ENCODE measurements at regions not wholly inside any gene's neighbourhood (a gene's known extent, or its start where the extent isn't known, plus 50 kb on each side); places are given as distances from the start of the nearest gene placed in this dataset.

GRCh38 chr1:222109836-222110235 is 367.9 kb upstream of the DUSP10 start:
- no peak overlapping the region for H3K4me3 ChIP-seq (ENCODE audit: control insufficient read depth, low read depth, low read length)
- no peak for DNase-seq (ENCODE audit: low read depth)
- no peak for TF ChIP-seq CTCF (IDR thresholded peaks at IDR 0.05; ENCODE audit: control insufficient read depth, insufficient read depth, low read depth, low read length, missing control alignments)

GRCh38 chr1:222107975-222108374 is 366.1 kb upstream of the DUSP10 start:
- no peak for TF ChIP-seq CTCF (IDR thresholded peaks at IDR 0.05; ENCODE audit: control insufficient read depth, insufficient read depth, low read depth, low read length, missing control alignments)
- no peak overlapping the region for H3K4me3 ChIP-seq (ENCODE audit: control insufficient read depth, low read depth, low read length)
- DNase-seq (ENCODE audit: low read depth): no peak

GRCh38 chr1:222107267-222107666 is 365.4 kb upstream of the DUSP10 start:
- H3K4me3 ChIP-seq (ENCODE audit: control insufficient read depth, low read depth, low read length): no peak overlapping the region
- TF ChIP-seq CTCF (IDR thresholded peaks at IDR 0.05; ENCODE audit: control insufficient read depth, insufficient read depth, low read depth, low read length, missing control alignments): no peak
- no peak for DNase-seq (ENCODE audit: low read depth)

GRCh38 chr1:222106377-222106776 is 364.5 kb upstream of the DUSP10 start:
- no peak for DNase-seq (ENCODE audit: low read depth)
- no peak overlapping the region for H3K4me3 ChIP-seq (ENCODE audit: control insufficient read depth, low read depth, low read length)
- TF ChIP-seq CTCF (IDR thresholded peaks at IDR 0.05; ENCODE audit: control insufficient read depth, insufficient read depth, low read depth, low read length, missing control alignments): no peak

GRCh38 chr1:222105861-222106260 is 364.0 kb upstream of the DUSP10 start:
- H3K4me3 ChIP-seq (ENCODE audit: control insufficient read depth, low read depth, low read length): no peak overlapping the region
- DNase-seq (ENCODE audit: low read depth): no peak

GRCh38 chr1:222105393-222105737 is 363.5 kb upstream of the DUSP10 start:
- no peak for DNase-seq (ENCODE audit: low read depth)
- TF ChIP-seq CTCF (IDR thresholded peaks at IDR 0.05; ENCODE audit: control insufficient read depth, insufficient read depth, low read depth, low read length, missing control alignments): no peak

More at GRCh38 chr1:222105861-222106260, 364.0 kb upstream of the DUSP10 start:
- TF ChIP-seq CTCF (IDR thresholded peaks at IDR 0.05; ENCODE audit: control insufficient read depth, insufficient read depth, low read depth, low read length, missing control alignments): no peak

More at GRCh38 chr1:222105393-222105737, 363.5 kb upstream of the DUSP10 start:
- no peak overlapping the region for H3K4me3 ChIP-seq (ENCODE audit: control insufficient read depth, low read depth, low read length)

Data from AG09309 (cell line).